GM19455 (cell line): ENCODE measurements at regions not wholly inside any gene's neighbourhood (a gene's known extent, or its start where the extent isn't known, plus 50 kb on each side); places are given as distances from the start of the nearest gene placed in this dataset.
"Not testable (repeated sequence)": the region's sequence is repeated elsewhere in the genome, so short reads cannot be mapped to it uniquely, and the experiment has no call there.

Experiments
- ATAC-seq: cut with Tn5 transposase; IDR thresholded peaks from one replicate; pipeline ENCODE4 v1.9.1; 2021; ENCODE audit not compliant: unreplicated experiment

GRCh38 chr7:81152925-81153324 lies 234.1 kb upstream of the SEMA3C start:
- ATAC-seq, result not testable (repeated sequence)

GRCh38 chr7:81150951-81151361 lies 232.1 kb upstream of the SEMA3C start:
- ATAC-seq, result no peak

GRCh38 chr7:81143856-81144255 lies 225.0 kb upstream of the SEMA3C start:
- no peak for ATAC-seq

GRCh38 chr7:81141257-81142205 lies 222.7 kb upstream of the SEMA3C start:
- not testable (repeated sequence) for ATAC-seq

- ATAC-seq, result no peak
These were observed 221.9 kb upstream of the SEMA3C start for GRCh38 chr7:81140775-81141174.

GRCh38 chr7:81140252-81140651 lies 221.4 kb upstream of the SEMA3C start:
- ATAC-seq, result no peak

GRCh38 chr7:81138870-81139269 lies 220.0 kb upstream of the SEMA3C start:
- no peak for ATAC-seq

GRCh38 chr7:81135324-81135723 lies 216.5 kb upstream of the SEMA3C start:
- no peak for ATAC-seq

GRCh38 chr7:81128011-81128410 lies 209.2 kb upstream of the SEMA3C start:
- no peak for ATAC-seq

- no peak for ATAC-seq
These were observed 202.0 kb upstream of the SEMA3C start for GRCh38 chr7:81120803-81121202.

- no peak for ATAC-seq
These were observed 201.3 kb upstream of the SEMA3C start for GRCh38 chr7:81120111-81120510.

- ATAC-seq, result no peak
These were observed 195.8 kb upstream of the SEMA3C start for GRCh38 chr7:81114633-81115032.

- ATAC-seq, result no peak
These were observed 193.9 kb upstream of the SEMA3C start for GRCh38 chr7:81112731-81113130.

- no peak for ATAC-seq
These were observed 193.1 kb upstream of the SEMA3C start for GRCh38 chr7:81111781-81112540.

- ATAC-seq, result no peak
These were observed 192.5 kb upstream of the SEMA3C start for GRCh38 chr7:81111358-81111757.

- ATAC-seq, result no peak
These were observed 191.8 kb upstream of the SEMA3C start for GRCh38 chr7:81110673-81111072.

- no peak for ATAC-seq
These were observed 179.4 kb upstream of the SEMA3C start for GRCh38 chr7:81098213-81098612.

GRCh38 chr7:81094952-81095351 lies 176.1 kb upstream of the SEMA3C start:
- ATAC-seq, result no peak

- ATAC-seq, result no peak
These were observed 162.8 kb upstream of the SEMA3C start for GRCh38 chr7:81081616-81082015.

- ATAC-seq, result no peak
These were observed 161.7 kb upstream of the SEMA3C start for GRCh38 chr7:81080553-81080952.

GRCh38 chr7:81079746-81080145 lies 160.9 kb upstream of the SEMA3C start:
- no peak for ATAC-seq

- no peak for ATAC-seq
These were observed 156.3 kb upstream of the SEMA3C start for GRCh38 chr7:81075150-81075549.
